ENCODE measurements at regions not wholly inside any gene's neighbourhood (a gene's known extent, or its start where the extent isn't known, plus 50 kb on each side); places are given as distances from the start of the nearest gene placed in this dataset.
"Not testable (repeated sequence)": the region's sequence is repeated elsewhere in the genome, so short reads cannot be mapped to it uniquely, and the experiment has no call there.

DNA sequence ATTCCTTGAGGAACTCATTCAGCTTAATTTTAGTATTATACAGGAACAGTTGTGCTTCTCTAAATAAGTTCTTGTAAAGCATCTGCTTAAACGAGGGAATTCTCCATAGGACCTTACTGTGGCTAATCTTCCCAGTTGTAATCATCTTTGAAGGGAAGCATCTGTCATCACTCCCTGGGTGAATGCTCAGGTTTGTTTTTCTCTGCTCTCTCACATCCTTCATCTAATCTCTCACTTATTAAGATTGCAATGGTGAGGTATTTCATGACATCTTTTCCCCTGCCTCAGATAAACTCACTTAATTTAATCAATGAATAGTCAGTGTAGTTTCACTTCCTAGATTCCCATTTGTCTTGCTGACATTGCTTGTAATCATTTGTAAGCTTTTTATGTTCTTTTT, 121.8 kb upstream of the ADAMTS3 start:
- no peak overlapping the region for H3K4me3 ChIP-seq (ENCODE audit: low read depth, low read length)
- TF ChIP-seq, protein P1, sequence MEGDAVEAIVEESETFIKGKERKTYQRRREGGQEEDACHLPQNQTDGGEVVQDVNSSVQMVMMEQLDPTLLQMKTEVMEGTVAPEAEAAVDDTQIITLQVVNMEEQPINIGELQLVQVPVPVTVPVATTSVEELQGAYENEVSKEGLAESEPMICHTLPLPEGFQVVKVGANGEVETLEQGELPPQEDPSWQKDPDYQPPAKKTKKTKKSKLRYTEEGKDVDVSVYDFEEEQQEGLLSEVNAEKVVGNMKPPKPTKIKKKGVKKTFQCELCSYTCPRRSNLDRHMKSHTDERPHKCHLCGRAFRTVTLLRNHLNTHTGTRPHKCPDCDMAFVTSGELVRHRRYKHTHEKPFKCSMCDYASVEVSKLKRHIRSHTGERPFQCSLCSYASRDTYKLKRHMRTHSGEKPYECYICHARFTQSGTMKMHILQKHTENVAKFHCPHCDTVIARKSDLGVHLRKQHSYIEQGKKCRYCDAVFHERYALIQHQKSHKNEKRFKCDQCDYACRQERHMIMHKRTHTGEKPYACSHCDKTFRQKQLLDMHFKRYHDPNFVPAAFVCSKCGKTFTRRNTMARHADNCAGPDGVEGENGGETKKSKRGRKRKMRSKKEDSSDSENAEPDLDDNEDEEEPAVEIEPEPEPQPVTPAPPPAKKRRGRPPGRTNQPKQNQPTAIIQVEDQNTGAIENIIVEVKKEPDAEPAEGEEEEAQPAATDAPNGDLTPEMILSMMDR (conservative IDR thresholded peaks at IDR 0.05; ENCODE audit: low read depth, low read length) = no peak
- no peak for DNase-seq (ENCODE audit: low read depth)

DNA sequence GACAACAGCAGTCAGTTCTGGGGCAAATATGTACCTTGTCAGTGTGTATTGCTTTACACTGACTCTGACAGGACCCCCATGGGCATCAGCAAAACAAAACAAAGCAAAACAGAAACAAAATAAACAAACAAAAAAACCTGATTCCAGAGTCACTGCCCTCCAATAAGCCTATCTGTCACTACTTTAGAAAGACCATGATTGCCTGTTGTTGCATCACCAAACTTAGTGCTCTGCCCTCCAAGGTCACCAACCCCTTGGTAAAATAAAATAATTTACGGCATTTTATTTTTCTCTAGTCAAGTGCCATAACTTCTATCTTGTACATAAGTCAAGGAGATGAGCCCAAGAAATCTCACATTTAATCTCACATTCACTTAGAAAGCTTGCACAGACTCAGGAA, 120.9 kb upstream of the ADAMTS3 start:
- H3K4me3 ChIP-seq (ENCODE audit: low read depth, low read length) = no peak overlapping the region
- TF ChIP-seq, protein P1 (conservative IDR thresholded peaks at IDR 0.05; ENCODE audit: low read depth, low read length) = no peak
- no peak for DNase-seq (ENCODE audit: low read depth)

DNA sequence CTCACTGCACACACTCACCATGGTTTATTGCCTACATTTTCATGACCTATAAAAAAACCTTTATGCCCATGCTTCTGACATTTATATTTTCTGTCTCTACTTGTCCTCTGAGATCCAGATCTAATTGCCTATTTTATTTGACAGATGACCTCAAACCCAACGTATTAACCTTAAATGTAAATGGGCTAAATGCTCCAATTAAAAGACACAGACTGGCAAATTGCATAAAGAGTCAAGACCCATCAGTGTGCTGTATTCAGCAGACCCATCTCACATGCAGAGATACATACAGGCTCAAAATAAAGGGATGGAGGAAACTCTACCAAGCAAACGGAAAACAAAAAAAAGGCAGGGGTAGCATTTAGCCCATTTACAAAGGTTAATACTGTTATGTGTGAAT, 117.4 kb upstream of the ADAMTS3 start:
- H3K4me3 ChIP-seq (ENCODE audit: low read depth, low read length); DNase-seq (ENCODE audit: low read depth): not testable (repeated sequence)

DNA sequence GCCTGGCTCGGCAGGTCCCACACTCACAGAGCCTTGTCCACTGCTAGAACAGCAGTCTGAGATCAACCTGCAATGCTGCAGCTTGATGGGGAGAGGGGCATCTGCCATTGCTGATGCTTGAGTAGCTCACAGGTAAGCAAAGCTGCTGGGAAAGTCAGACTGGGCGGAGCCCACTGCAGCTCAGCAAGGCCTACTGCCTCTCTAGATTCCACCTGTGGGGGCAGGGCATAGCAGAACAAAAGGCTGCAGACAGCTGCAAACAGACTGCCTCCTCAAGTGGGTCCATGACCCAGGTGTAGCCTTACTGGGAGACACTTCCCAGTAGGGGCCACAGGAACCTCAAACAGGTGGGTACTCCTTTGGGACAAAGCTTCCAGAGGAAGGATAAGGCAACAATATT, 110.6 kb upstream of the ADAMTS3 start:
- no peak overlapping the region for H3K4me3 ChIP-seq (ENCODE audit: low read depth, low read length)
- DNase-seq (ENCODE audit: low read depth) = no peak
- TF ChIP-seq, protein P1 (conservative IDR thresholded peaks at IDR 0.05; ENCODE audit: low read depth, low read length) = no peak

DNA sequence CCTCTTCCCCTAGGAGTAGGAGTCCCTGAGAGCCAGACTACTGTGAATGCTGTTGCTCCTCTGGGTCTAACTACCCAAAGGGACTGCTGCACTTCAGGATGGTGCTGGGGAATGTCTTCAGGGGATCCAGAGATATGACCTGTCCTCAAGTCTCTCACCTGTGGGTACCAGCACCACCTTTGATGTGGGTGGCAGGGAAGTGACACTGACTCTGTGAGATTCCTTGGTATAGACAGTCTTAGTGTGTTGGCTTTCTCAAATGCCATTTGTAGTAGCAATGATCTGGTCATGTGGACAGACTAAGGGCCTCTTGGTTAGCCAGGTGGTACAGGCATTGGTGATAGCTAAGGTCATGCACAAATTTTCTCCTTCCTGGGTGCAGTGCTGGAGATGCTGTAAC, 108.9 kb upstream of the ADAMTS3 start:
- TF ChIP-seq, protein P1 (conservative IDR thresholded peaks at IDR 0.05; ENCODE audit: low read depth, low read length) = no peak
- H3K4me3 ChIP-seq (ENCODE audit: low read depth, low read length) = no peak overlapping the region
- DNase-seq (ENCODE audit: low read depth) = no peak

DNA sequence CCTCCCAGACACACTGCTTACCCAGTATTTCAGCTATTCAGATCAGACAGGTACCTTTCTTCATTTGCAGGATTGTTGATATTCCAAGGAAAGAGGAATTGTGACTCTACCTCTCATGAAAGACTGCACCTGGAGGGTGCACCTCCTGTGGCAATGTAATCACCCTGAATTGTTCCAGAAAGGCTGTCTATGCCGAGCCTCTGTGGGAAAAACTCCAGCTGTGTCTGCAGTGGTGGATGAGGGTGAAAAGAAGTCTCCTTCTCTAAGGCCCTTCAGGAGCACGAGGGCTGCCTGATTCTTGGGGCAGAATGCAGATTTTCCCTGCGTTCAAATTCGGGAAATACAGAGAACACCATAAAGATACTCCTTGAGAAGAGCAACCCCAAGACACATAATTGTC, 108.2 kb upstream of the ADAMTS3 start:
- DNase-seq (ENCODE audit: low read depth) = no peak

DNA sequence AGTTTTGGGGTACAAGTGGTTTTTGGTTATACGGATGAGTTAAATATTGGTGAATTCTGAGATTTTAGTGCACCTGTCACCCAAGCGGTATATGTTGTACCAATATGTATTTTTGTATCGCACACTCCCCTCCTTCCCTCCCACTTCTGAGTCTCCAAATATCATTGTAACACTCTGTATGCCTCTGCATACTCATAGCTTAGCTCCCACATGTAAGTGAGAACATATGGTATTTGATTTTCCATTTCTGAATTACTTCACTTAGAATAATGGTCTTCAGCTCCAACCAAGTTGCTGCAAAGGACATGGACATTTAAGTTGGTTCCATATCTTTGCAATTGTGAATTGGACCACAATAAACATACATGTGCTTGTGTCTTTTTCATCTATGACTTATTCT, 103.0 kb upstream of the ADAMTS3 start:
- H3K4me3 ChIP-seq (ENCODE audit: low read depth, low read length) = no peak overlapping the region
- TF ChIP-seq, protein P1 (conservative IDR thresholded peaks at IDR 0.05; ENCODE audit: low read depth, low read length) = no peak
- DNase-seq (ENCODE audit: low read depth) = no peak

More for the DNA sequence above, 108.2 kb upstream of the ADAMTS3 start:
- TF ChIP-seq, protein P1 (conservative IDR thresholded peaks at IDR 0.05; ENCODE audit: low read depth, low read length) = no peak
- H3K4me3 ChIP-seq (ENCODE audit: low read depth, low read length) = no peak overlapping the region

DNA sequence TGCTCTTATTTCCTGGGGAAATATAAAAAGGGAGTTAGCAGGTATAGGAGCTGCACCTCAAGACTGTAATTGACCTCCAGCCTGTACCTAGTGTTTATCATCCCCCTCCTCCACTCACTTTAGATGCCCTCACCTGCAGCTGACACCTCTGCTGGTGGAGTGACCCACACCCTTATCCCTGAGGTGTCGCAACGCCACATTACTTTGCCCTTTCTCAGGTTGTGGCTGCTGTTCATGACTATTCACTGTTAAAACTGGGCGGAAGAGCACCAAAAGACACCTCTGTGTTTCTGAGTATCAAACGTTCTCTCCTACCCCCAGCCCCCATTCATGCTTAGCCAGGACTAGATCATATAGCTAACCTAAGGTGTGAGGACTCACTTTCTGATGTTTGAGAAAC, 101.5 kb upstream of the ADAMTS3 start:
- no peak for DNase-seq (ENCODE audit: low read depth)

More for the DNA sequence above, 101.5 kb upstream of the ADAMTS3 start:
- no peak overlapping the region for H3K4me3 ChIP-seq (ENCODE audit: low read depth, low read length)
- TF ChIP-seq, protein P1 (conservative IDR thresholded peaks at IDR 0.05; ENCODE audit: low read depth, low read length) = no peak

All from choroid plexus epithelial cell (primary cell).